PC-9 (cell line): ENCODE measurements at regions not wholly inside any gene's neighbourhood (a gene's known extent, or its start where the extent isn't known, plus 50 kb on each side); places are given as distances from the start of the nearest gene placed in this dataset.

ENCODE experiments used
- CTCF ChIP-seq: fragments of 200-600 bp; sonication (generic); conservative IDR thresholded peaks from 2 replicates; pipeline ENCODE4 v1.6.1; 2017; ENCODE audit warnings: mixed run types, antibody characterized with exemption, mild to moderate bottlenecking, moderate library complexity
- EZH2 ChIP-seq: fragments of 200-600 bp; sonication (generic); IDR thresholded peaks from 2 replicates; pipeline ENCODE4 v1.8.0; 2017; ENCODE audit warnings: antibody characterized with exemption, low read depth

- TF ChIP-seq CTCF (no peak), EZH2 (no peak)
Measured at GRCh38 chr12:41932470-41932991, 212.1 kb downstream of the GXYLT1 start.
